NCI-H526 (cell line): ENCODE measurements at regions not wholly inside any gene's neighbourhood (a gene's known extent, or its start where the extent isn't known, plus 50 kb on each side); places are given as distances from the start of the nearest gene placed in this dataset.
"Not testable (repeated sequence)": the region's sequence is repeated elsewhere in the genome, so short reads cannot be mapped to it uniquely, and the experiment has no call there.

Experiments
- DNase-seq, 2 experiments: peaks; one replicate each; lab custom pipeline; 2025; lab: John Stamatoyannopoulos, UW

- DNase-seq = no peak
Measured at GRCh38 chr6:137709424-137710236, 157.4 kb upstream of the TNFAIP3 start.

DNA sequence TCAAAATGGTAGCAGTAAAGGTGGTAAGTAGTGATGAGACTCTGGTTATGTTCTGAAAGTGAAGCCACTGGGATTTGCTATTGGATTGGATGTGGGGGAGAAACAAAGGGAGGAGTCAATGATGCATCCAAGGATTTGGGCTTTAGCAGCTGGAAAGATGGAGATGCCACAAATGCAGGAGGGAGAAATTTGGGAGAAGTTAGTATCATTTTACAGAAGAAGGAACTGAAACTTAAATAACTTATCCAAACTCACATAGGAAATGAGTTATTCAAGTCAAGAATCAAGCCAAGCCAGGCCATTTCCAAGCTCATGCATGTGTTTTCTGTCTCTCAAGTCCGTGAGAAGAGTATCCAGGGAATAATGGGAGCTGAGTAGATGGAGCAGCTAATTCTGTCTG is 155.1 kb upstream of the TNFAIP3 start:
- no peak for DNase-seq

DNA sequence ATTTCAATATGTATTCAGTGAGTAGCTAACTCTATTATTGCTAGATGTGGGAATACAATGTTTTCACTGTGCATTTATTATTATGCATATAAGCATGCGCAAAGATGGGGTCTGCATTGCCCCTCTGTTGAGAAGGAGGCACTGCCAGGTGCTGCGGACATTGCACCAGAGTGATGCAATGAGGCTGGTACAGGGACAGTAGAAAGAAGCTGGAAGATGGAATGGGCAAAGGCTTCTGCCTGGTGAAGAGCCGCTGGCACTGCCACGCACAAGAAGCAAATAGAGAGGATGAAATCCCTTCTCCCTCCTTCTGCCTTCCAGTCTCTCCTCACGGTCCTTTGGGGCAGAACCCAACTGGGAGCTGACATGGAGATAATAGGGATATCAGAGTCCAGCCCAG is 154.5 kb upstream of the TNFAIP3 start:
- DNase-seq = no peak

GRCh38 chr6:137715589-137716045 is 151.4 kb upstream of the TNFAIP3 start:
- DNase-seq = no peak

GRCh38 chr6:137717074-137718073 is 149.7 kb upstream of the TNFAIP3 start:
- no peak for DNase-seq

GRCh38 chr6:137718903-137719302 is 148.2 kb upstream of the TNFAIP3 start:
- not testable (repeated sequence) for DNase-seq

DNA sequence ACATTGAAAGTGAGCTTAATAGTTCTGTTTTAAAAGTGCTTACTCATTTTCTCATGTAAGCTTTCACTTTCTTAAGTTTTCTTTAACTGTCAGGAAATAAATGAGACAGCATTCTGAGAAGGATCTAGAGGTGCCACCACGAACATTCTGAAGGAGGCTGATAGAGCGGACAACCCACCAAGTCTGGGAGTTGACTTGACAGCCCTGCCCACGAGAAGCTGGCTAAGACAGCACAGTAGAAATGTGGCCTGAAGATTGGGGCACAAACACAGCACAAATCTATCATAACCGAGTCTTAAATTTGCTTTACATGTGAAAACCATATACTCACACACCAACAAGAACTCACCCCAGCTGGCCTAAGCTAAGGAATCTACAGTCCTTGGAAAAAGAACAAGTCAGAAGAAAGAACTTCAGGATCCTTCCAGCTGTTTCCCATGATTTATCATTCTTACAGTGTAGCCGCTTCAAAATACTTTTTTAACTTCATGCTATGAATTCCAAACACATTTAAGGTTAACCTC is 144.2 kb upstream of the TNFAIP3 start:
- no peak for DNase-seq

- peak; percentile 55 to 58 for DNase-seq
Measured at GRCh38 chr6:137723273-137724017, 143.6 kb upstream of the TNFAIP3 start.

GRCh38 chr6:137724018-137724403 is 143.0 kb upstream of the TNFAIP3 start:
- DNase-seq = no peak

DNA sequence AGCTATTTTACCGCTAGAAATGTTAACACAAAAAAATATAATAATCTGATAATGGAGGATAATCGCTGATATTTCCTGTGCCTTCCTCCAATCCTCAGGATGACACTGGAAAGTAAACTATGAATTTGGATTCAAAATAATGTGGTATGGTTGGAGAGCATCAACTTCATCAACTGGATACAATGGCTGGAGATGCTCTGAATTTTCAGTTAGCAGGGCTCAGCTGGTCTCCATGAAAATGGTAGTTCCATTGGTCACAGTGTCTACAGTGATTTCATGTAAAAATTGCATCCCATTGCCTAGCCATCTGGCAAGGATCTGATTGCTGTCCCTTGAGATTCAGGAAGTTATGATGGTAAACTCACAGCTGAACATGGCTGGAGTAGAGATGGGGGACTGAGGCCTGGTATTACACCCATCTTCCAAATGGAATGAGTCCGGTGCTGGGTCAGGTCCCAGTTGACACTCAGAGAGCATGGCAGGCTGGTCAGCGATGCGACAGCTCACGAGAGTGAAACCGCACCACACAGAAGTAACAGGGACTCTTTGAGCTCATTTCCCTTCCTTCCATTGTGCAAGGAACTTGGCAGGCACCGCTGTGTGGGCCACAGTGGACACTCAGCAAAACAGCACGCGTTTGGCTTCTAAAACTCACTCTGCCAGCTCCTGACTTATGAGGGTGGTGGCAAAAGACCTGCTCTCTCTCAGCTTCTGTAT is 142.4 kb upstream of the TNFAIP3 start:
- no peak for DNase-seq

DNA sequence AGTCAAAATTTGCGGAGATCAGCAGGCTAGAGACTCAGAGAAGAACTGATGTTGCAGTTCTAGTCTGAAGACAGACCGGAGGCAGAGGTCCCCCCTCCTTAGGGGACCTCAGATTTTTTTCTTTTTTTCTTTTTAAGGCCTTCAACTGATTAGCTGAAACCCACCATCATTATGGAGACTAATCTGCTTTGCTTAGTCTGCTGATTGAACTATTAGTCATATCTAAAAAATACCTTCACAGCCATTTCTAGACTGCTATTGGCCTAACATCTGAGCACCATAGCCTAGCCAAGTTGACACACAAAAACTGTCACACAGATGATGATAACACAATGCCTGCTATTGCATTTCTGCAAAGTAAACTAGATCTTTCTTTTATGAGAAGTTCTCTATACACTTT is 141.1 kb upstream of the TNFAIP3 start:
- no peak for DNase-seq

DNA sequence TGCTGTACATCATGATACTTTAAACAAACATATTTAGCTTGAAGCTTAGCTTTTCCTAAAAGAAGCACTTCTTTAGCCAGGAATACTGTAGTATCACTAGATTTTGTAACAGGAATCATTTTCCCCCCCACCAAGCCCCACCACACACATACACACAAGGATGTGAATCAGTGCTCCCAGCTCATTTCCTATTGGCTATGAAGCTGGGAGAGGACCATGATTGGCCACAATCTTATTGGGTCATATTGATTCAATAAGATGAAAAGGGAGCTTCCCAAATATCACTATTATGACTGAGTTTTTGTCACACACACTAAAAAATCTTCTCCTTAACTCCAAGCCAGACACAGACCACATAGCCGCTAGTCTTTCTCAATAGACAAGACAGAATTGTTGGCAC is 140.5 kb upstream of the TNFAIP3 start:
- DNase-seq = no peak

GRCh38 chr6:137727216-137727765 is 139.8 kb upstream of the TNFAIP3 start:
- no peak for DNase-seq

DNA sequence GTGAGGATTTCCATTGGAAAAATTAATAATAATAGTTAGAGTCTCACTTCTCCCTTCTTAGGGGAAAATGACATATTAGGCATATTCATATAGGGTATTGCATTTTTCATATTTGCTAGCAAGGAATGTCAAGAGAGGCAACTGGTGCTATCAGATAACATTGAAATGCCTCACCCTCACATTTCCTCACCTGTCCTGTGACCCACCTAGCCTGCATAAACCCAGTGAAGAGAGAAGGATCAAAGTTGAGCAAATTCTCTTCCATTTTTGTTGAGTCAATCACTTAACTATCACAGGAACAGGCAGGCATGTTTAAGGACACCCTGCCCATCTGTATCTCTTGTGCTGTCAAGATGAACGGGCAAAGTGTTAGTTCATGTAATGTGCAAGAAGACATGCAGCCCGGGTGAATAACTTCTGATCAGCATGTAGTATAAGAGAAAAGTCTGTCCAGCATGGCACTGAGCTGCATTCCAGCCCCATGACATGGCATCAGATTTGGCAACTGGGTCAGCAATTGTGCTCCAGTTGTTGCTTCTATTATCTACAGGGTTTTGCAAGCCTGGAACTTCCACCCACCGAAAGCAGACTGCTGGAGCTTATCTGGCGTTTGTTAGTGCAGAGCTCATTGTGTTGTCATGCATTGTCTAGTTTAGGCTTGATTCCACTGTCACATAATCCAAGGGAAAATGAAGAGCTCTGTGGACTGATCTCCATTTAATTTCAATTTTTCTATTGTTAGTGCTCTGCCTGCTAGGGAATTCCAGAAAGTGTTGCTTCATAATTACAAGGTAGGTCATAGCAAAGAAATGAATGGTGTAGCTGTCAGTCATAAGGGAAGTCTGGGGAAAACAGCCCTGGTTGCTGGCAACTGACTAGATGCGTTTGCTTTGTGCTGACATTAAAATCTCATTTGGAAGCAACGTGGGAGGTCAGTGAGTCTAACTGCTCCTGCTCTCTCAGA is 138.4 kb upstream of the TNFAIP3 start:
- no peak for DNase-seq

DNA sequence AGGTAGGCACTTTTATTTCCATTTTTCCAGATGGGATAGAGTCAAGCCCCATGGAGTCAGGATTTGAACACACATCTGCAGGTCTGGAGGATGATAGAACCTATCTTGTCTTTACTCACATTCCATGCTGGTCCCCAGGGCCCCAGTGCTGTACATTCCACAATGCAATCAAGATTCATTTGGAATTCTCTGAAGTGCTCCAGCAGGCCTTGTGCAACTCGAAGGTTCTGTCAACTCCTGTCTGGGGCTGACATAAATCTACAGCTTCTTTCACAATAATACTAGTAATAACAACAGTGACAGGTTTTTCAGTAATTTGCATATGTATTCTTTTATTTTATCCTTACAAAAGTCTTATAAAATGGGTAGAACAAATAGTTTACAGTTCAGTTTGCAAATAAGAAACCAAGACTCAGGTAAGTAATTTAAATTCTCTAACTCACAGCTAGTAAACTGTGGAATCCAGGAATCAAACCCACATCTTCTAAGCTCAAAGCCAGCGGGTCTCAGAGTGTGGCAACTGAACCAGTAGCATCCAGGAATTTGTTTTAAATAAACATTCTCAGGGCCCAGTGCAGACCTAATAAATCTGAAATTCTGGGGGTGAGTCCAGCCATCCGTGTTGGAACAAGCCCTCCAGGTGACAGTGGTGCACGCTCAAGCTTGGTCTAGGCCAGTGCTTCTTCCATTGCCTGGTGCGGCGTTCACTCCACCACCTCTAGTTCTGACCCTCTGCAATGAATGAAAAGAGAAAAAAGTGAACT is 137.0 kb upstream of the TNFAIP3 start:
- DNase-seq = no peak

DNA sequence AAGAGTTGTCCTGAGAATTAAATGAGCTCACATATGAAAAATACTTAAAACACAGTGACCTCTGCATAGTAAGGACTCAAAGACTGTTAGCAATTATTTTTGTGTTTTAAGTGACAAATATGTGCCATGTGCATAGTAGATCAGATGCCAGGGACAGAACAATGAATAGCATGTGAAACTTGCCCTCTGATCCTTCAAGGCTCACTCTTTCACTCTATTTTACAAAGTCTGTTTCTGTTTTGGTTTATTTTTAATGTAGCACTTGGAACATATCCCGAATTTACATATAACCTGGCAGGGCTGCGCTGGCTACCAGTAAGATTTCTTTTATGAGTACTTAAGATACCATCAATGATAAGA is 135.5 kb upstream of the TNFAIP3 start:
- DNase-seq = no peak

- no peak for DNase-seq
Measured at GRCh38 chr6:137731960-137732616, 135.0 kb upstream of the TNFAIP3 start.

DNA sequence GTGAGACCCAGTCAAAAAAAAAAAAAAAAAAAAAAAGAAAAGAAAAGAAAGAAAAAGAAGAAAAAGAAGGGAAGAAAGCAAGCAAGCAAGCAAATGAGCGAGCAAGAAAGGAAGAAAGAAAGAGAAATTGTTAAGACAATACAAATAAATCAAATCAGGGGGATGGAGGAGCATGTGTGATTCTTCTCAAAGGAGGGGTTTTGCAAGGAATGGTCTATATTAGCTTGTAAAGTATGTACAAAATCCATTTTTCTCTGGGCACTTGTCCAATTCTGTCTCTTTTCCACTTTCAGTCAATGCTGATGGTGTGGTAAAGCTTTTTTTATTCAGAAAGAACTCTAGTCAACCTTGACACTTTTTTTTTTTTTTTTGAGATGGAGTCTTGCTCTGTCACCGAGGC is 133.7 kb upstream of the TNFAIP3 start:
- DNase-seq = no peak
